Loucy (cell line): ENCODE measurements at regions not wholly inside any gene's neighbourhood (a gene's known extent, or its start where the extent isn't known, plus 50 kb on each side); places are given as distances from the start of the nearest gene placed in this dataset.

Experiments used
- H2AFZ ChIP-seq: fragments of 200-600 bp; sonication (generic); 2 replicates; pipeline ENCODE4 v1.6.0; 2016; ENCODE audit warnings: antibody characterized with exemption, mild to moderate bottlenecking, low read length, moderate library complexity
- H3F3A ChIP-seq: fragments of 200-600 bp; 2 replicates; pipeline ENCODE4 v1.6.0; 2016; ENCODE audit warnings: antibody characterized with exemption, low read depth, mild to moderate bottlenecking
- H3K27me3 ChIP-seq: fragments of 200-600 bp; sonication (generic); 2 replicates; pipeline ENCODE4 v1.6.1; 2014; ENCODE audit warnings: low read length, mild to moderate bottlenecking; ENCODE audit not compliant: insufficient read depth, poor library complexity, severe bottlenecking
- H3K36me3 ChIP-seq: fragments of 200-600 bp; sonication (generic); 2 replicates; pipeline ENCODE4 v1.6.1; 2016; ENCODE audit warnings: low read length; ENCODE audit not compliant: insufficient read depth
- H3K4me1 ChIP-seq: fragments of 200-600 bp; sonication (generic); 2 replicates; pipeline ENCODE4 v1.5.1; 2014; ENCODE audit warnings: low read length, mild to moderate bottlenecking; ENCODE audit not compliant: insufficient read depth, poor library complexity, severe bottlenecking
- H3K4me2 ChIP-seq: fragments of 200-600 bp; sonication (generic); 2 replicates; pipeline ENCODE4 v1.6.0; 2014; ENCODE audit warnings: antibody characterized with exemption, low read length, low read depth, mild to moderate bottlenecking; ENCODE audit not compliant: poor library complexity, severe bottlenecking
- H3K4me3 ChIP-seq: fragments of 200-600 bp; sonication (generic); 2 replicates; pipeline ENCODE4 v1.5.1; 2014; ENCODE audit warnings: low read length, mild to moderate bottlenecking, mixed read lengths; ENCODE audit not compliant: poor library complexity, severe bottlenecking
- H3K79me2 ChIP-seq: fragments of 200-600 bp; sonication (generic); 2 replicates; pipeline ENCODE4 v1.6.1; 2014; ENCODE audit warnings: low read length; ENCODE audit not compliant: insufficient read depth
- H3K9ac ChIP-seq: fragments of 200-600 bp; sonication (generic); 2 replicates; pipeline ENCODE4 v1.6.0; 2014; ENCODE audit warnings: mild to moderate bottlenecking, low read depth, low read length, moderate library complexity; ENCODE audit not compliant: poor library complexity, severe bottlenecking
- H3K9me2 ChIP-seq: fragments of 200-600 bp; sonication (generic); replicated peaks from 2 replicates; pipeline ENCODE4 v1.6.1; 2016; ENCODE audit warnings: low read depth, low read length, mixed read lengths
- H3K9me3 ChIP-seq: fragments of 200-600 bp; sonication (generic); 2 replicates; pipeline ENCODE4 v1.6.1; 2014; ENCODE audit warnings: mild to moderate bottlenecking, antibody characterized with exemption, low read length, low read depth; ENCODE audit not compliant: insufficient read depth
- H4K20me1 ChIP-seq: fragments of 200-600 bp; sonication (generic); 2 replicates; pipeline ENCODE4 v1.6.0; 2014; ENCODE audit warnings: antibody characterized with exemption, low read length, mild to moderate bottlenecking; ENCODE audit not compliant: insufficient read depth, poor library complexity, severe bottlenecking
- CTCF ChIP-seq: fragments of 200-600 bp; sonication (generic); conservative IDR thresholded peaks from 2 replicates; pipeline ENCODE4 v1.5.1; 2014; ENCODE audit warnings: mild to moderate bottlenecking, antibody characterized with exemption, low read length
- EZH2phosphoT487 ChIP-seq: fragments of 200-600 bp; IDR thresholded peaks from 2 replicates; pipeline ENCODE4 v1.6.1; 2018; ENCODE audit warnings: antibody characterized with exemption, mild to moderate bottlenecking, moderate library complexity, borderline replicate concordance

- H3F3A ChIP-seq: no peaks in the 10 kb centered on the region
- H3K4me2 ChIP-seq: no peak overlapping the region
- H3K4me3 ChIP-seq: no peak overlapping the region
- H3K9me3 ChIP-seq: no peaks in the 10 kb centered on the region
- H3K4me1 ChIP-seq: no peaks in the 10 kb centered on the region
- H3K9ac ChIP-seq: no peak overlapping the region
- H3K27me3 ChIP-seq: no peaks in the 10 kb centered on the region
- H2AFZ ChIP-seq: no peak overlapping the region
- H4K20me1 ChIP-seq: no peaks in the 10 kb centered on the region
- no peaks in the 10 kb centered on the region for H3K9me2 ChIP-seq
- H3K36me3 ChIP-seq: no peaks in the 10 kb centered on the region
- no peak for TF ChIP-seq CTCF
- no peak for TF ChIP-seq EZH2phosphoT487
- no peaks in the 10 kb centered on the region for H3K79me2 ChIP-seq
These were observed 179.2 kb downstream of the ACKR3 start for GRCh38 chr2:236748801-236749200.

GRCh38 chr2:236749346-236749745 is 179.7 kb downstream of the ACKR3 start:
- H3K9me2 ChIP-seq: no peaks in the 10 kb centered on the region
- no peaks in the 10 kb centered on the region for H3F3A ChIP-seq
- H3K79me2 ChIP-seq: no peaks in the 10 kb centered on the region
- H3K36me3 ChIP-seq: no peaks in the 10 kb centered on the region
- no peak overlapping the region for H2AFZ ChIP-seq
- TF ChIP-seq CTCF (no peak), EZH2phosphoT487 (no peak)
- no peak overlapping the region for H3K4me2 ChIP-seq
- H3K4me1 ChIP-seq: no peaks in the 10 kb centered on the region
- H3K9me3 ChIP-seq: no peaks in the 10 kb centered on the region
- H4K20me1 ChIP-seq: no peaks in the 10 kb centered on the region
- H3K4me3 ChIP-seq: no peak overlapping the region
- no peak overlapping the region for H3K9ac ChIP-seq
- H3K27me3 ChIP-seq: no peaks in the 10 kb centered on the region

- Histone ChIP-seq H3K4me1 (no peaks in the 10 kb centered on the region), H3K9ac (no peak overlapping the region), H3K36me3 (no peaks in the 10 kb centered on the region), H3K9me2 (no peaks in the 10 kb centered on the region), H3F3A (no peaks in the 10 kb centered on the region), H2AFZ (no peak overlapping the region), H3K4me3 (no peak overlapping the region), H3K4me2 (no peak overlapping the region), H3K79me2 (no peaks in the 10 kb centered on the region), H4K20me1 (no peaks in the 10 kb centered on the region), H3K27me3 (no peaks in the 10 kb centered on the region), H3K9me3 (no peaks in the 10 kb centered on the region)
- TF ChIP-seq CTCF (no peak), EZH2phosphoT487 (no peak)
These were observed 182.5 kb downstream of the ACKR3 start for GRCh38 chr2:236752096-236752495.
